Caco-2 (cell line): ENCODE measurements at regions not wholly inside any gene's neighbourhood (a gene's known extent, or its start where the extent isn't known, plus 50 kb on each side); places are given as distances from the start of the nearest gene placed in this dataset.

Experiments
- BruUV-seq: library from RNA; stranded (reverse); fragments of 400-500 nt; replicated peaks from 2 replicates; lab custom pipeline; 2021; lab: Mats Ljungman, UMichigan
- CTCF ChIA-PET: fragments of 300-600 bp; sonication (Branson Sonifier 250); formaldehyde crosslinking; loops from one replicate; lab custom pipeline; 2022; ENCODE audit warnings: antibody characterized with exemption; lab: Charles Lee
- POLR2A ChIA-PET: fragments of 300-600 bp; sonication (Branson Sonifier 250); formaldehyde crosslinking; loops from one replicate; lab custom pipeline; 2022; ENCODE audit warnings: antibody characterized with exemption; lab: Charles Lee
- DNase-seq, 2 experiments: peaks; one replicate each; pipeline versions ENCODE4 v3.0.0 to v3.0.0-alpha.2; 2020 to 2022
- H3K27me3 ChIP-seq: replicated peaks from 2 replicates; pipeline ENCODE4 v1.6.0; 2011; ENCODE audit warnings: low read length; ENCODE audit not compliant: control insufficient read depth, insufficient read depth
- H3K36me3 ChIP-seq: 2 replicates; pipeline ENCODE4 v1.5.1; 2011; ENCODE audit warnings: low read length; ENCODE audit not compliant: control insufficient read depth, insufficient read depth
- H3K4me1 ChIP-seq: fragments of 250-450 bp; sonication (Bioruptor Pico); 2 replicates; pipeline ENCODE4 v1.5.1; 2020; ENCODE audit warnings: mild to moderate bottlenecking
- H3K4me3 ChIP-seq: 2 replicates; pipeline ENCODE4 v1.5.1; 2011; ENCODE audit warnings: low read depth, mild to moderate bottlenecking, control low read depth, low read length
- H3K9me3 ChIP-seq: fragments of 250-450 bp; sonication (Bioruptor Pico); 2 replicates; pipeline ENCODE4 v1.5.1; 2020; ENCODE audit warnings: mild to moderate bottlenecking, moderate library complexity
- H3K27ac Mint-ChIP-seq: one replicate; pipeline ENCODE4 v1.8.0; 2022; ENCODE audit warnings: mixed read lengths; ENCODE audit not compliant: unreplicated experiment
- H3K27me3 Mint-ChIP-seq: one replicate; pipeline ENCODE4 v1.8.0; 2022; ENCODE audit warnings: mixed read lengths; ENCODE audit not compliant: insufficient read depth, unreplicated experiment
- H3K36me3 Mint-ChIP-seq: one replicate; pipeline ENCODE4 v1.8.0; 2022; ENCODE audit warnings: mild to moderate bottlenecking, mixed read lengths; ENCODE audit not compliant: insufficient read depth, unreplicated experiment
- H3K4me1 Mint-ChIP-seq: one replicate; pipeline ENCODE4 v1.8.0; 2022; ENCODE audit warnings: low read depth, mixed read lengths; ENCODE audit not compliant: unreplicated experiment
- H3K4me3 Mint-ChIP-seq: one replicate; pipeline ENCODE4 v1.8.0; 2022; ENCODE audit warnings: mild to moderate bottlenecking, moderate library complexity, mixed read lengths; ENCODE audit not compliant: unreplicated experiment
- H3K9me3 Mint-ChIP-seq: one replicate; pipeline ENCODE4 v1.8.0; 2022; ENCODE audit warnings: mixed read lengths; ENCODE audit not compliant: unreplicated experiment
- intact Hi-C: fragments of 100-400 bp; cut with micrococcal nuclease; formaldehyde crosslinking; loops from one replicate; pipeline ENCODE4 v1.10.0; 2022; ENCODE audit not compliant: unreplicated experiment
- TF ChIP-seq, protein P1 (sequence below), 2 experiments: fragments of 200-600 bp in 1 of 2; IDR thresholded peaks; 1 replicate in 1 of 2; 2 replicates in 1 of 2; pipeline versions ENCODE4 v1.5.1 to v1.8.0; 2011 to 2022; ENCODE audit warnings: antibody characterized with exemption in 1 of 2, control low read depth in 1 of 2, inconsistent platforms in 1 of 2, low read depth in 1 of 2, low read length in 1 of 2, mild to moderate bottlenecking in 1 of 2, moderate library complexity in 1 of 2; ENCODE audit not compliant: insufficient read depth in 1 of 2, severe bottlenecking in 1 of 2, unreplicated experiment in 1 of 2

DNA sequence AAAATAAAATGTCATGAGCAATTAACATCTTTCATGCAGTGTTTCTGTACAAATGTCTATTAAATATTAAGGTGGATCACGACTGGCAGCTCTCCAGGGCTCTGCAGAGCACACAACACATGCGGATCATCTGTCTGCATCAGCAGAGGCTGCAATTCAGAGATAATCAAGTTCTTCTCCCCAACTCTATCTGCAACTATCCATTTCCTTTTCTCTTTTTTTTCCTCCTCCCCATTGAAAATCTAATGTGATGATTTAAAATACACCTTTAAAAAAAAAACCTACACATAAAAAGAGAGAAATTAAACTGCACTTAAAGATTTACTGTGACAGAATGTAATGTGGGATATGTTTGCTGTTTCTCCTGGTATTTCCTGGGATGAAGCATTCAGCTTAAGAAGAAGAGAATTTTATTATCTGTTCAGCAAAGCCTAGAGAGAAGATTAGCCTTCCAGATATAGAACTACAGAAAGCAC lies 352.6 kb upstream of the CCDC54 start:
- no TSS peak for BruUV-seq
- no peaks in the 10 kb centered on the region for H3K9me3 ChIP-seq
- ChIA-PET CTCF (no interaction called here), POLR2A (no interaction called here)
- H3K27me3 ChIP-seq, result no peaks in the 10 kb centered on the region
- Mint-ChIP-seq H3K4me3 (no peak overlapping the region), H3K36me3 (no peaks in the 10 kb centered on the region), H3K9me3 (no peaks in the 10 kb centered on the region), H3K27me3 (no peaks in the 10 kb centered on the region), H3K4me1 (no peaks in the 10 kb centered on the region), H3K27ac (no peak overlapping the region)
- intact Hi-C loops, result no loop called here
- DNase-seq, result no peak
- no peaks in the 10 kb centered on the region for H3K36me3 ChIP-seq
- TF ChIP-seq, protein P1, sequence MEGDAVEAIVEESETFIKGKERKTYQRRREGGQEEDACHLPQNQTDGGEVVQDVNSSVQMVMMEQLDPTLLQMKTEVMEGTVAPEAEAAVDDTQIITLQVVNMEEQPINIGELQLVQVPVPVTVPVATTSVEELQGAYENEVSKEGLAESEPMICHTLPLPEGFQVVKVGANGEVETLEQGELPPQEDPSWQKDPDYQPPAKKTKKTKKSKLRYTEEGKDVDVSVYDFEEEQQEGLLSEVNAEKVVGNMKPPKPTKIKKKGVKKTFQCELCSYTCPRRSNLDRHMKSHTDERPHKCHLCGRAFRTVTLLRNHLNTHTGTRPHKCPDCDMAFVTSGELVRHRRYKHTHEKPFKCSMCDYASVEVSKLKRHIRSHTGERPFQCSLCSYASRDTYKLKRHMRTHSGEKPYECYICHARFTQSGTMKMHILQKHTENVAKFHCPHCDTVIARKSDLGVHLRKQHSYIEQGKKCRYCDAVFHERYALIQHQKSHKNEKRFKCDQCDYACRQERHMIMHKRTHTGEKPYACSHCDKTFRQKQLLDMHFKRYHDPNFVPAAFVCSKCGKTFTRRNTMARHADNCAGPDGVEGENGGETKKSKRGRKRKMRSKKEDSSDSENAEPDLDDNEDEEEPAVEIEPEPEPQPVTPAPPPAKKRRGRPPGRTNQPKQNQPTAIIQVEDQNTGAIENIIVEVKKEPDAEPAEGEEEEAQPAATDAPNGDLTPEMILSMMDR (IDR thresholded peaks at IDR 0.05; ENCODE audit: insufficient read depth in 1 of 2, low read depth in 1 of 2, low read length in 1 of 2, severe bottlenecking in 1 of 2, unreplicated experiment in 1 of 2), result no peak
- H3K4me1 ChIP-seq, result 0 out of 2 replicates have a peak, but pooled peaks cover 4% of the 10 kb centered on the region
- H3K4me3 ChIP-seq, result no peak overlapping the region

DNA sequence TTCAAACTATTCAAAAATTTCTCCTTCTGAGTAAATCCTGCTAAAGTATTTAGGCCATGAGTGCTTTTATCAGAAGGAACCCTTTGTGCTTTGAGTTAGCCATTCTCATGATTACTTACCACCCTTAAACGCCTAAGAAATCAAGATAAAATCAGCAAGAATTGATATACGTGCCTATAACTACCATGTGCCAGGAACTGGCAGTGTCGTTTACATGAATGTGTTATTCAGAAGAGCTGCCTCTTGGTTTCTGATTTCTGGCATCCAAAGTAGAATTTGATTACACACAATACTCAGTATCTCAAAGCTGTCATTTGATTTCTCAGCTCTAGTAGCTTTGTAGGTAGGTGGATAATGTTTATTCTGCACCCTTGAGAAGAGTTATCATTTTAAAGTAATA lies 351.3 kb upstream of the CCDC54 start:
- DNase-seq, result no peak
- H3K4me3 Mint-ChIP-seq, result no peak overlapping the region
- no TSS peak for BruUV-seq
- no peaks in the 10 kb centered on the region for H3K9me3 ChIP-seq
- H3K36me3 ChIP-seq, result no peaks in the 10 kb centered on the region
- ChIA-PET CTCF (no interaction called here), POLR2A (no interaction called here)
- no peak overlapping the region for H3K4me3 ChIP-seq
- TF ChIP-seq, protein P1 (IDR thresholded peaks at IDR 0.05; ENCODE audit: insufficient read depth in 1 of 2, low read depth in 1 of 2, low read length in 1 of 2, severe bottlenecking in 1 of 2, unreplicated experiment in 1 of 2), result no peak
- no peaks in the 10 kb centered on the region for H3K27me3 Mint-ChIP-seq
- H3K36me3 Mint-ChIP-seq, result no peaks in the 10 kb centered on the region
- no peaks in the 10 kb centered on the region for H3K27me3 ChIP-seq
- H3K4me1 Mint-ChIP-seq, result no peaks in the 10 kb centered on the region
- H3K27ac Mint-ChIP-seq, result no peak overlapping the region
- intact Hi-C loops, result no loop called here
- 0 out of 2 replicates have a peak, but pooled peaks cover 4% of the 10 kb centered on the region for H3K4me1 ChIP-seq
- H3K9me3 Mint-ChIP-seq, result no peaks in the 10 kb centered on the region

DNA sequence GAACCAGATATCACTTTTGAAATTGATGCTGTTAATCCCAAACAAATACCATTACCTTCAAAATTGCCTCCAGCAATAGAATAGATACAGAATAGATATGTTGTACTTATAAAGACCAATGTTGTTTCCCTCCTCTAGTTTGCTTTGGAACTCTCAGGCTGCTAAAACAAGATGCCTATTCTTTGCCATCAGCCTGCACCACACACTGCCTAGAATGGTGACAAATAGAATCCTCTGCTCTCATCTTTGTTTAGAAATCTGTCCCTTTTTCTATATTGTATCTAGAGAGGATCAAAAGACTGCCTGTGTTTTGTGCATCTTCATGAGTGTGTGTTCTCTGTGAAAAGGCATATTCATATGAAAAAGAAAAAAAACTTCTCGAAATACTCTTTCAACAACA lies 349.2 kb upstream of the CCDC54 start:
- TF ChIP-seq, protein P1 (IDR thresholded peaks at IDR 0.05; ENCODE audit: insufficient read depth in 1 of 2, low read depth in 1 of 2, low read length in 1 of 2, severe bottlenecking in 1 of 2, unreplicated experiment in 1 of 2), result no peak
- ChIA-PET CTCF (no interaction called here), POLR2A (no interaction called here)
- H3K27ac Mint-ChIP-seq, result no peak overlapping the region
- Histone ChIP-seq H3K27me3 (no peaks in the 10 kb centered on the region), H3K36me3 (no peaks in the 10 kb centered on the region), H3K4me1 (0 out of 2 replicates have a peak, but pooled peaks cover 4% of the 10 kb centered on the region), H3K4me3 (no peak overlapping the region), H3K9me3 (no peaks in the 10 kb centered on the region)
- H3K27me3 Mint-ChIP-seq, result no peaks in the 10 kb centered on the region
- no peaks in the 10 kb centered on the region for H3K4me1 Mint-ChIP-seq
- DNase-seq, result no peak
- no TSS peak for BruUV-seq
- no peak overlapping the region for H3K4me3 Mint-ChIP-seq
- intact Hi-C loops, result no loop called here
- no peaks in the 10 kb centered on the region for H3K36me3 Mint-ChIP-seq
- no peaks in the 10 kb centered on the region for H3K9me3 Mint-ChIP-seq
